Mammary epithelial cell (primary cell): ENCODE measurements at regions not wholly inside any gene's neighbourhood (a gene's known extent, or its start where the extent isn't known, plus 50 kb on each side); places are given as distances from the start of the nearest gene placed in this dataset.

Source experiments
- EZH2 ChIP-seq: IDR thresholded peaks from 2 replicates; pipeline ENCODE4 v1.6.1; 2012; ENCODE audit warnings: low read length, inconsistent platforms, borderline replicate concordance
- TF ChIP-seq, protein P1 (sequence below), 2 donors: IDR thresholded peaks in 1 of 2; conservative IDR thresholded peaks in 1 of 2; 2 replicates each; pipeline ENCODE4 v1.5.1; 2011 to 2012; ENCODE audit warnings: inconsistent platforms in 2 of 2, low read length in 2 of 2, mild to moderate bottlenecking in 2 of 2, control low read depth in 1 of 2, low read depth in 1 of 2; ENCODE audit not compliant: insufficient read depth in 1 of 2; ENCODE audit errors: extremely low read depth in 1 of 2

DNA sequence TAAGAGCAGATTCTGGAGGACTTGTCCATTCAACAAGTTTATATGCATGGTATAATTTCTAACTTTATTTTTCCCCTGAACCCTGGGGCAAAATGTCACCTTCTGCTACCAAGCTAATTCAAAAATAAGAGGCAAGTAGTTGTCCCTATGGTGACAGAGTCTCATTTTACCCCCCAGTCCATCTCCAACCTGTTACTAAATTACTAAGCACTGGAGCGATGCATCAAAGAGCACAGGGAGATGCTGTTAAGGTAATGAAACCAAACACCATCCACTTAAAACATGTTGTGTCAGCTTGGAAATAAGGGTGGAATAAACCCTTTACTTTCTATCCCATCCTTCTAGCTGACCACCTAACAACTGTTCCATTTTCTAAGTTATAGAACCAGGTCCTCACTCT is 417.4 kb upstream of the ATP11B start:
- no peak for TF ChIP-seq EZH2
- TF ChIP-seq, protein P1, sequence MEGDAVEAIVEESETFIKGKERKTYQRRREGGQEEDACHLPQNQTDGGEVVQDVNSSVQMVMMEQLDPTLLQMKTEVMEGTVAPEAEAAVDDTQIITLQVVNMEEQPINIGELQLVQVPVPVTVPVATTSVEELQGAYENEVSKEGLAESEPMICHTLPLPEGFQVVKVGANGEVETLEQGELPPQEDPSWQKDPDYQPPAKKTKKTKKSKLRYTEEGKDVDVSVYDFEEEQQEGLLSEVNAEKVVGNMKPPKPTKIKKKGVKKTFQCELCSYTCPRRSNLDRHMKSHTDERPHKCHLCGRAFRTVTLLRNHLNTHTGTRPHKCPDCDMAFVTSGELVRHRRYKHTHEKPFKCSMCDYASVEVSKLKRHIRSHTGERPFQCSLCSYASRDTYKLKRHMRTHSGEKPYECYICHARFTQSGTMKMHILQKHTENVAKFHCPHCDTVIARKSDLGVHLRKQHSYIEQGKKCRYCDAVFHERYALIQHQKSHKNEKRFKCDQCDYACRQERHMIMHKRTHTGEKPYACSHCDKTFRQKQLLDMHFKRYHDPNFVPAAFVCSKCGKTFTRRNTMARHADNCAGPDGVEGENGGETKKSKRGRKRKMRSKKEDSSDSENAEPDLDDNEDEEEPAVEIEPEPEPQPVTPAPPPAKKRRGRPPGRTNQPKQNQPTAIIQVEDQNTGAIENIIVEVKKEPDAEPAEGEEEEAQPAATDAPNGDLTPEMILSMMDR (conservative IDR thresholded peaks at IDR 0.05 in 1 of 2, IDR thresholded peaks at IDR 0.05 in 1 of 2; ENCODE audit: extremely low read depth in 1 of 2, insufficient read depth in 1 of 2, low read depth in 1 of 2, low read length in 2 of 2), result no peak
